NCI-H226 (cell line): ENCODE measurements at regions not wholly inside any gene's neighbourhood (a gene's known extent, or its start where the extent isn't known, plus 50 kb on each side); places are given as distances from the start of the nearest gene placed in this dataset.
A peak's percentile ranks its signal among the peaks of the same experiment; 100 is the strongest.
"Not testable (repeated sequence)": the region's sequence is repeated elsewhere in the genome, so short reads cannot be mapped to it uniquely, and the experiment has no call there.

ENCODE experiments used
- DNase-seq: peaks from one replicate; pipeline ENCODE4 v3.0.0-alpha.2; 2015

- no peak for DNase-seq
Measured at GRCh38 chr1:181205901-181206300, 117.4 kb downstream of the IER5 start.

GRCh38 chr1:181206513-181206912, 118.0 kb downstream of the IER5 start:
- DNase-seq, result no peak

GRCh38 chr1:181206979-181207790, 118.7 kb downstream of the IER5 start:
- DNase-seq, result no peak

- DNase-seq, result no peak
Measured at GRCh38 chr1:181208083-181208482, 119.6 kb downstream of the IER5 start.

- DNase-seq, result no peak
Measured at GRCh38 chr1:181208967-181209366, 120.5 kb downstream of the IER5 start.

GRCh38 chr1:181213056-181213455, 124.6 kb downstream of the IER5 start:
- no peak for DNase-seq

- DNase-seq, result no peak
Measured at GRCh38 chr1:181216591-181216994, 128.1 kb downstream of the IER5 start.

GRCh38 chr1:181219938-181220337, 131.4 kb downstream of the IER5 start:
- no peak for DNase-seq

GRCh38 chr1:181221078-181221477, 132.6 kb downstream of the IER5 start:
- DNase-seq, result no peak

- no peak for DNase-seq
Measured at GRCh38 chr1:181222972-181223505, 134.5 kb downstream of the IER5 start.

GRCh38 chr1:181226728-181227127, 138.2 kb downstream of the IER5 start:
- not testable (repeated sequence) for DNase-seq

GRCh38 chr1:181239086-181239485, 150.6 kb downstream of the IER5 start:
- DNase-seq, result no peak

- not testable (repeated sequence) for DNase-seq
Measured at GRCh38 chr1:181246320-181246719, 157.8 kb downstream of the IER5 start.

GRCh38 chr1:181248361-181248760, 159.9 kb downstream of the IER5 start:
- DNase-seq, result not testable (repeated sequence)

GRCh38 chr1:181249186-181249585, 160.7 kb downstream of the IER5 start:
- no peak for DNase-seq

GRCh38 chr1:181250038-181250437, 161.5 kb downstream of the IER5 start:
- DNase-seq, result no peak

- peak; percentile 79 for DNase-seq
Measured at GRCh38 chr1:181251001-181251712, 162.7 kb downstream of the IER5 start.

- no peak for DNase-seq
Measured at GRCh38 chr1:181251713-181252075, 163.2 kb downstream of the IER5 start.

GRCh38 chr1:181253601-181254000, 165.1 kb downstream of the IER5 start:
- DNase-seq, result not testable (repeated sequence)

GRCh38 chr1:181255270-181255929, 166.9 kb downstream of the IER5 start:
- peak; percentile 92 for DNase-seq

- no peak for DNase-seq
Measured at GRCh38 chr1:181257117-181257516, 168.6 kb downstream of the IER5 start.

- no peak for DNase-seq
Measured at GRCh38 chr1:181259026-181259745, 170.7 kb downstream of the IER5 start.

- no peak for DNase-seq
Measured at GRCh38 chr1:181260271-181260670, 171.8 kb downstream of the IER5 start.
